Astrocyte of the spinal cord (primary cell): ENCODE measurements at regions not wholly inside any gene's neighbourhood (a gene's known extent, or its start where the extent isn't known, plus 50 kb on each side); places are given as distances from the start of the nearest gene placed in this dataset.

ENCODE experiments used
- DNase-seq: peaks from one replicate; pipeline ENCODE4 v3.0.0; 2011; ENCODE audit warnings: low read depth, low spot score
- H3K4me3 ChIP-seq: 2 replicates; pipeline ENCODE4 v1.5.1; 2011; ENCODE audit warnings: low read depth, mild to moderate bottlenecking, low read length, moderate library complexity
- CTCF ChIP-seq: IDR thresholded peaks from 2 replicates; pipeline ENCODE4 v1.5.1; 2012; ENCODE audit warnings: low read depth, mild to moderate bottlenecking, low read length, inconsistent platforms
- in situ Hi-C: cut with HindIII; loops from 2 replicates; pipeline ENCODE4 v1.10.0; 2017; ENCODE audit warnings: low sequenced_read_pairs

DNA sequence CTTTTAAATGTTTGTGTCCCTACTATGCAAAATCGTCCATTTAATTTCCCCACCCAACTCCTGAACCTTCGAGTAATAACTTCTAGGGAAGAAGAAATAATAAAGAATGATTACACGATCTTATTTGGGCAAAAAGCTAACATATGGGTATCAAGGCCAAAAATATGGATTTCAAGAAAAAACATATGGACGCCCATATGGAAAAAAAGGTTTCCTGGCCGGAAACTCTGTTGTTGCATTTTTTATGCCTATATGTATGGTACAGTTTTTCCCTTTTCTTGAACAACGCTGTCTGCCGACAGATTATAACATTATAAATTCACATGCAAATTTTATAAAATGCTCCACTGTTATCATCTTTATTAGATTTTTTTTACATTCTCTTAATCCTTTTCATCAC is 167.6 kb upstream of the ESRRG start:
- H3K4me3 ChIP-seq = no peak overlapping the region
- in situ Hi-C loops = no loop called here
- TF ChIP-seq CTCF = no peak
- DNase-seq = no peak

DNA sequence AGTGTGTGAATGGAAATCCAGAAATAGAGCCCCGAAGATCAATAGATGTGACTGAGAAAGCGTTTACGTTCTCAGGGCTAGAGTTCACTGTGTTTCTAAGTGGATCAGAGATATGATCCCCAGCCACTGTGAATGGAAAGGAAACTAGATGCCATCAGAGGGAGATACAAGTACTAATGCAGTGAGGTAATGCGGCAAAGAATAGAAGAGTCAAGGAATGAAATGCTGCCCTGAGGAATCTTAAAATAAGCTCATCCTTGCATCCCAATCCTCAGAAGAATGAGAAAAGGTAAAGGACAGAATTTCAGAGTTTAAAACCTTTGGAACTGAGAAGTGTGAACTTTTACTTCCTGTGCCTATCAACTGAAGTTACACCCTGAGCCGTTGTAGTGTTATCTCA is 165.5 kb upstream of the ESRRG start:
- in situ Hi-C loops = no loop called here

GRCh38 chr1:216887032-216887431 is 163.8 kb upstream of the ESRRG start:
- in situ Hi-C loops = no loop called here
- H3K4me3 ChIP-seq = no peak overlapping the region
- no peak for DNase-seq
- no peak for TF ChIP-seq CTCF

More for the DNA sequence above, 165.5 kb upstream of the ESRRG start:
- no peak for DNase-seq
- TF ChIP-seq CTCF = no peak
- no peak overlapping the region for H3K4me3 ChIP-seq

DNA sequence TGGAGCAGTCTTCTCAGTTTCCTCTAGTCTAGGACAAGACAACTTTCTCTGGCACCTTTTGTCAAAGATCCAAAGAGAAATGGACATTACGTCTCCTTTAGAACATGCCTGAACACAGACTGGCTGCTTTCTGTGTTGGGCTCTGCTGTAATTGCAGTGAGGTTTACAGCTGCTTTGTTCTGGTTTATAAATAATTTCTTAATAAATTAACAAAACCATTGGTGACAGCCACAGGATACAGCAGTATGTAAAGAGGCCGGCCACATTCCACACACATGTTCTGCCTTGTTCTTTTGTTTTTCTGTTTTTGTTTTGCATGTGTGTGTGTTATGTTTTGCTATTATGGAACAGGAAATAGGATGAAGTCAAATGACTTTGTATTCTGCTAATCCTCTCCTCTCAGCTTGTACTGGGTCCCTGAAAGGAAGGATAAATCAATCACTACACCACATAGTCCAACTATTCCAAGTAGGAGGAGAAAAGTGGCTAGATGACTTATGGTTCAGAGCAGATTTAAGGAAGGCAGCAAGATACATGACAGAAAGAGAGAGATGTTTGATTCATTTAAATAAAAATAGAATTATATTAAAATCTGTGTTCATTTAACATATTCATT is 161.5 kb upstream of the ESRRG start:
- in situ Hi-C loops = no loop called here
- no peak for TF ChIP-seq CTCF
- no peak overlapping the region for H3K4me3 ChIP-seq
- no peak for DNase-seq

DNA sequence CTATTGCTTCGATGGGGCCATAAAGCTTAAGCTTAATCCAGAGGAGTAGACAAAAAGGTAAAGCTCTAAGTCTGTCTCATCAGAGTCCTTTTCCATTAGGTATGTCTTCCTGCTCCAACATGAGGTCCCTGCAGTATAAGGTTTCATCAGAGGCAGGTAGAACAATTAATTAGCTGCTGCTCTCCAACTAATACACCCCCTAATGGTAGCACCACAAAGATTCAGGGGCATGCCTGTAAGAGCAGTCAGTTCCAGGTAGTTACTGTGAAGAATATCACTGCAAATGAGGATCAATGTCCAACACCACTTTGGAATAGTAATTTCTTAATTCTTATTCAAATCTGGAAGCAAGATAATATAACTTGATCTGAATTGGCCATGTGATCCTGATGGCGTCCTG is 160.3 kb upstream of the ESRRG start:
- no peak overlapping the region for H3K4me3 ChIP-seq
- in situ Hi-C loops = no loop called here
- no peak for TF ChIP-seq CTCF
- no peak for DNase-seq

GRCh38 chr1:216881695-216882094 is 158.5 kb upstream of the ESRRG start:
- no peak for TF ChIP-seq CTCF
- no peak for DNase-seq
- no peak overlapping the region for H3K4me3 ChIP-seq
- in situ Hi-C loops = no loop called here

- DNase-seq = no peak
- no peak for TF ChIP-seq CTCF
- in situ Hi-C loops = no loop called here
- no peak overlapping the region for H3K4me3 ChIP-seq
These were observed 143.5 kb upstream of the ESRRG start for GRCh38 chr1:216866714-216867113.
